Body of pancreas (tissue), 4 donors: ENCODE measurements at regions not wholly inside any gene's neighbourhood (a gene's known extent, or its start where the extent isn't known, plus 50 kb on each side); places are given as distances from the start of the nearest gene placed in this dataset.

Source experiments
- CTCF ChIP-seq, 7 experiments: fragments of 450-650 bp in 4 of 7; fragments of 200-600 bp in 3 of 7; sonication (generic) in 3 of 7; IDR thresholded peaks; one replicate each; pipeline ENCODE4 v1.5.1; 2016 to 2019; ENCODE audit warnings: antibody characterized with exemption in 7 of 7
- POLR2A ChIP-seq, 3 donors: fragments of 450-650 bp; IDR thresholded peaks; one replicate each; pipeline ENCODE4 v1.6.1; 2016; ENCODE audit warnings: antibody characterized with exemption in 3 of 3, mild to moderate bottlenecking in 2 of 3

DNA sequence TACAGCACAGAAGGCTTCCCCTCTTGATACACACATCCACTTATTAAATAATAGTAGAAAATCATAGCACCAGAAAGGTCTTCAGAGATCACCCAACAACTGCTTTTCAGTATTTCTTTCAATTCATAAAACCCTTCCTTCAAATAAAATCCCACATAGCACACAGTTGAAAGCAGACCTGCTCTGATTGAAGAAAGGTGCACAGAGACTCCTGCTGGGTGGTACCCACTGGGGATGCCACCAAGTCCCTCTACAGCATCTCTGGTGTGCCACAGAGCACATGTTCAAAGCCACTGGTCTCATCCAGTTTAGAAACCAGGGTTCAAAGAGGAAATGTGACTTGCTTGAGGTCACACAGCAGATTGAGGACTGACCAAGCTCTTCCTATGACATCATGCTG lies 427.5 kb downstream of the BCL11B start:
- TF ChIP-seq CTCF (IDR thresholded peaks at IDR 0.05) (no peak), POLR2A (IDR thresholded peaks at IDR 0.05) (no peak)
